Hematopoietic multipotent progenitor cell treated with erythropoietin and hydrocortisone succinate and interleukin-3 and kit ligand, for 8 days (in vitro differentiated cells): ENCODE measurements at regions not wholly inside any gene's neighbourhood (a gene's known extent, or its start where the extent isn't known, plus 50 kb on each side); places are given as distances from the start of the nearest gene placed in this dataset.
"Not testable (repeated sequence)": the region's sequence is repeated elsewhere in the genome, so short reads cannot be mapped to it uniquely, and the experiment has no call there.

Source experiments
- DNase-seq: peaks from one replicate; pipeline ENCODE4 v3.0.0-alpha.2; 2015

- DNase-seq = no peak
Observed at GRCh38 chr16:82293671-82294070, 123.6 kb upstream of the MPHOSPH6 start.

- no peak for DNase-seq
Observed at GRCh38 chr16:82287937-82288336, 117.9 kb upstream of the MPHOSPH6 start.

- DNase-seq = no peak
Observed at GRCh38 chr16:82282662-82283061, 112.6 kb upstream of the MPHOSPH6 start.

- DNase-seq = no peak
Observed at GRCh38 chr16:82281544-82281943, 111.5 kb upstream of the MPHOSPH6 start.

GRCh38 chr16:82280867-82281266, 110.8 kb upstream of the MPHOSPH6 start:
- no peak for DNase-seq

- not testable (repeated sequence) for DNase-seq
Observed at GRCh38 chr16:82275349-82275748, 105.3 kb upstream of the MPHOSPH6 start.

- DNase-seq = no peak
Observed at GRCh38 chr16:82271636-82272035, 101.6 kb upstream of the MPHOSPH6 start.

GRCh38 chr16:82267675-82268074, 97.7 kb upstream of the MPHOSPH6 start:
- DNase-seq = not testable (repeated sequence)

GRCh38 chr16:82265809-82266208, 95.8 kb upstream of the MPHOSPH6 start:
- no peak for DNase-seq

- no peak for DNase-seq
Observed at GRCh38 chr16:82264756-82265155, 94.7 kb upstream of the MPHOSPH6 start.

GRCh38 chr16:82263521-82264143, 93.6 kb upstream of the MPHOSPH6 start:
- DNase-seq = peak; percentile 67

- DNase-seq = no peak
Observed at GRCh38 chr16:82262244-82262643, 92.2 kb upstream of the MPHOSPH6 start.

- DNase-seq = no peak
Observed at GRCh38 chr16:82260212-82260795, 90.3 kb upstream of the MPHOSPH6 start.

- DNase-seq = no peak
Observed at GRCh38 chr16:82259731-82260130, 89.7 kb upstream of the MPHOSPH6 start.

- no peak for DNase-seq
Observed at GRCh38 chr16:82257990-82258389, 88.0 kb upstream of the MPHOSPH6 start.

GRCh38 chr16:82252582-82252981, 82.6 kb upstream of the MPHOSPH6 start:
- no peak for DNase-seq

- no peak for DNase-seq
Observed at GRCh38 chr16:82248677-82249076, 78.7 kb upstream of the MPHOSPH6 start.

GRCh38 chr16:82248012-82248656, 78.1 kb upstream of the MPHOSPH6 start:
- DNase-seq = no peak

GRCh38 chr16:82242201-82242600, 72.2 kb upstream of the MPHOSPH6 start:
- no peak for DNase-seq

GRCh38 chr16:82241469-82242052, 71.5 kb upstream of the MPHOSPH6 start:
- DNase-seq = no peak

- DNase-seq = no peak
Observed at GRCh38 chr16:82240111-82240510, 70.1 kb upstream of the MPHOSPH6 start.

- DNase-seq = no peak
Observed at GRCh38 chr16:82236875-82237274, 66.9 kb upstream of the MPHOSPH6 start.

GRCh38 chr16:82236415-82236814, 66.4 kb upstream of the MPHOSPH6 start:
- DNase-seq = no peak

GRCh38 chr16:82232806-82233205, 62.8 kb upstream of the MPHOSPH6 start:
- no peak for DNase-seq
